Stimulated activated CD8-positive, alpha-beta memory T cell treated with anti-CD3 and anti-CD28 coated beads, Interleukin-12 subunit alpha, Interleukin-12 subunit beta, amount 100 ng/mL, for 24 hours (primary cell): ENCODE measurements at regions not wholly inside any gene's neighbourhood (a gene's known extent, or its start where the extent isn't known, plus 50 kb on each side); places are given as distances from the start of the nearest gene placed in this dataset.
"Not testable (repeated sequence)": the region's sequence is repeated elsewhere in the genome, so short reads cannot be mapped to it uniquely, and the experiment has no call there.

ENCODE experiments used
- DNase-seq: peaks from one replicate; pipeline ENCODE4 v3.0.0-alpha.2; 2020; ENCODE audit errors: extremely low read depth

GRCh38 chr6:119453242-119454200 lies 104.0 kb upstream of the MAN1A1 start:
- DNase-seq, result no peak

GRCh38 chr6:119449331-119450156 lies 100.0 kb upstream of the MAN1A1 start:
- no peak for DNase-seq

DNA sequence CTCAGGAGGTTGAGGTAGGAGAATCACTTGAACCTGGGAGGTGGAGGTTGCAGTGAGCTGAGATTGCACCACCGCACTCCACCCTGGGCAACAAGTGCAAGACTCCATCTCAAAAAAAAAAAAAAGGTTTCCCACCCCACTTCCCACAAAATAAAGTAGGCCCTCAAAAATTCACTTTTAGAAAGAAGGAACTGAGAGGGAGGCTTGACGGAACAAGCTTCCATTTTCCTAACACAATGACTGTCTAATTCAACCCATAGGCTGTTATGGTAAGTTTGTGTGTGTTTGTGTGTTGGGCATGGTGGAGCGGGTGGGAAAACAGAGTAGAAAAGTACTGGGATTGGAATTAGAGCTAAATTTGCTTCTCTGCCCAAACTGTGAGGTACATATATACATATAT lies 98.4 kb upstream of the MAN1A1 start:
- no peak for DNase-seq

DNA sequence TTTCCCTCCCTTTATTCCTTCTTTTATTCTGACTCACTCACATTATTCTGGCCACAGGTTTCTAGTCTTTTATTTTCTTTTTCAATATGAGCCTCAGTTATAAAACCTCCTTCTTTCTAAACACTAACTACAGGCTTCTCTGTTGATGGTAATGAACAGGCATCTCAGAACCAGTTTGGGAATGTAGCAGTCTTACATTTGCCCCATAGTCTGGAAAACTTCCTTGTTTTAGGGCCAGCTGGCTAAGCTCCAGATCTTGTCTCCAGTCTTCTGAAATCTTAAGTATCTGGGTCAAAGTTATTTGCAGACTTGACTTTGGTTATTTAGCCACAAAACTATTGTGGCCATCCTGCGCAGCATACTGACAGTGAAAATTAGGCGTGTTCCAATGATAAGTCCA lies 97.0 kb upstream of the MAN1A1 start:
- DNase-seq, result no peak

DNA sequence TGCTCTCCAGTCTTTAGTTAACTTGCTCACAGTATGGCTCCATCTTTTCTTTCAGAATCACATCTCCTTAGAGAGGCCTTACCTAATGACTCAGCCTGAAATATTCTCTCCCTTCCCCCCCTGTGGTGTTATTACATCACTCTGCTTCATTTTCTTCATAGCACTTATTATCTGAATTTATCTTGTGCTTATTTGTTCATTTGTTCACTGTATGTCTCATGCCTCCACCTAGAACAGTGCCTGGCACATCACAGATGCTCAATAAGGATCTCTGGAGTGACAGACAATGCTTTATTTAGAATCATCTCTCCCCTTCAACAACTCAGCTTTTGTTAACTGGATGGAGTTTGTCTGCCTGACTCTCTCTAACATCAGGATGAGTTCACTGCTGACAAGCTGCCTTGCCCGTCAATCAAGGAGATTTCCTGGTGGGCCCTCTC lies 96.6 kb upstream of the MAN1A1 start:
- no peak for DNase-seq

GRCh38 chr6:119445666-119446065 lies 96.1 kb upstream of the MAN1A1 start:
- no peak for DNase-seq

DNA sequence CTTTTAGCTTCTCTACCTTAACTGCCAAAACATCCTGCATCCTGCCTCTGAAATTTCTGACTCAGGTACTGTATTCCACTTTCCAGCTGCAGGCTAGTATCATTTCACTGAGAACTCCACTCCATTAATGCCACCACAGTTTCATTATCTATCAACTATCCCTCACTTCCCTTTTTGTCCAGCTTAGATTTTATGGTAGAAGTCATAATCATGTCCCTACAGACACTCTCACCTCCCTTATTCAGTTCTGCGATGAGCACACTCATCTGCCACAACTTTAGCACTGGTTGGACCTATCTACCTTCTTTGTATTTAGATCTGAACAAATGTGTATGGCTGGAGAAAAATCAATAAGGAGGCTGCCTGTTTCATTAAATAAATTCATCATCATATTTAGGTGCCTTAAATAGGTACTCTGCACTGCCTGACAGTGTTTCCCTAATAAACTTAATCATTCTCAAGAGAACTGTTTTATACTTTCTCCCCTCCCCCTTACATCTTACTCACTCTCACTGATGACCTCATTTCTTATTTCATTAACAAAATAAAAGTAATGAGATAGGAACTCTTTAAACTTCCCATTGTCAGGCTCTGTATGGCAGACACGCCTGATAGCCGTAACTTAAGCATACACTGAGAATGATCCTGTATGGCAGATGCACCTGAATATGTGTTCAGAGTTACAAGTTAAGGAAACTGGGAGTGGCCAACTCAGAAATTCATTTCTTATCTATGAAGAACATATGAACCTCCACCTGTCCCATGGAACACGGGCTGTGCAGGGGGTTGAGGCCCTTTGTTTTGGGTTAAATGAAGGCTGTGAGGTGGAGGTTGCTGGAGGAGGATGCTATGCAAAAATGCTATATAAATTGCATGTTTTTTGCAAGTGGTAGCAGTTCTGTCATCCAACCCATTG lies 95.3 kb upstream of the MAN1A1 start:
- no peak for DNase-seq

DNA sequence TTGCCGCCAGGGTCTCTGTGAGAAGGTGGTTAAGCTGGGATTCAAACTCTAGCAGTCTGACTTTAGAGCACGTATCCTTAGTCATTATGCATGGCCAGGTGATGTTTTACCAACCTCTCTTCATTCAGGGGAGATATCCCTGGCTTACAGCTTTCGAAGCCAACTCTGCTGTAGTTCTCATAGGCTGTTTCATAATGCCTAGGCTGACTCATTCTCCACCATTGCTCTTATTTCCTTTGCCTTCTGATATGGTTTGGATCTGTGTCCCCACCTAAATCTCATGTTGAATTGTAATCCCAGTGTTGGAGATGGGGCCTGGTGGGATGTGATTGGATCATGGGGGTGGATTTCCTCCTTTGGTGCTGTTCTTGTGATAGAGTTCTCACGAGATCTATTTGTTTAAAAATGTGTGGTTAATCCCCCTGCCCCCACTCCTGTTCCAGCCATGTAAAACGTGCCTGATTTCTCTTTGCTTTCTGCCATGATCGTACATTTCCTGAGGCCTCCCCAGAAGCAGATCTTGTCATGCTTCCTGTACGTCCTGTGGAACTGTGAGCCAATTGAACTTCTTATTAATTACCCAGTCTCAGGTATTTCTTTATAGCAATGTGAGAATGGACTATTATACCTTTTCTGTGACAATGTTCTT lies 94.6 kb upstream of the MAN1A1 start:
- no peak for DNase-seq

DNA sequence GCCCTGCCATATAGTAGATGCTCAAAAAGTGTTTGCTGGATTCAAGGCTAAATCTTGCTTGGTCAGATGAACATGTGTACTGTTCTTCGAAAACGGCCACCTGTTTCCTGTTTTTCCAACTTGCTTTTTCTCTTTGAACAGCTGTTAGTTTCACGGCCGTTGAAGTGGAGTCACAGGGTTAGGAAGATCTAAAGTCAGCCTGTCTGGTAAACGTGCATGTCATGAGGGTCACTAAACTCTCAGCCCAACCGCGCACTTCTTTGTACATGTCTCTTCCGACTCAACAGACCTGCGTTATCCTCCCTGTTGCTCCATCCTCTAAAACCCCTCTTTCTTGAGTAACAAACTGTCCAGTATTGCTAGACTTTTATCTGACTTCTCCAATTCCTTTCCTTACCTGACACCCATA lies 93.2 kb upstream of the MAN1A1 start:
- DNase-seq, result no peak

DNA sequence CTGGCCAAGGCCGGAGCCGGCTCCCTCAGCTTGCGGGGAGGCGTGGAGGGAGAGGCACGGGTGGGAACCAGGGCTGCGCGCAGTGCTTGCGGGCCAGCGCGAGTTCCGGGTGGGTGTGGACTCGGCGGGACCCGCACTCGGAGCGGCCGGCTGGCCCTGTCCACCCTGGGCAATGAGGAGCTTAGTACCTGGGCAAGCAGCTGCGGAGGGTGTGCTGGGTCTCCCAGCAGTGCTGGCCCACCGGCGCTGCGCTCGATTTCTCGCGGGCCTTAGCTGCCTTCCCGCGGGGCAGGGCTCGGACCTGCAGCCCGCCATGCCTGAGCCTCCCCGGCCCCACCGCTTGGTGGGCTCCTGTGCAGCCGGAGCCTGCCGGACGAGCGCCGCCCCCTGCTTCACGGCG lies 91.4 kb upstream of the MAN1A1 start:
- no peak for DNase-seq

DNA sequence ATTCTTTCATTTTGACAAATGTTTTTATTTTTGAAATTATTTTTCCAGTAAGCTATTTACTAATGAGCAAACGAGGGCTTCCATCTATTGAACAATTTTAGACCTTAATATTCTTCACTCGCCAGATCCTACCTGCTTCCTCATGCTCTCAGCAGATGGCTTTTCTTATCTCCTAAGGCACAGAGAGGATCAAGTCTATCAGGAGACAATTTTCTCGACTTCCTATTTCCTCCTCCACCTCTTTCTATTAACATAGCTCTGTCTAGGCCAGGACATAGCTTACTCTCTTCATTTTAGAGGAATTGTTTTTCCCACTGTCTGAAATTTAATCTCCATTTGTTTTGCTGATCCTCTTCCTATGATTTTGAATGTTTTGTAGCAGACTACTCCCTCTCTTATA lies 87.0 kb upstream of the MAN1A1 start:
- DNase-seq, result no peak

DNA sequence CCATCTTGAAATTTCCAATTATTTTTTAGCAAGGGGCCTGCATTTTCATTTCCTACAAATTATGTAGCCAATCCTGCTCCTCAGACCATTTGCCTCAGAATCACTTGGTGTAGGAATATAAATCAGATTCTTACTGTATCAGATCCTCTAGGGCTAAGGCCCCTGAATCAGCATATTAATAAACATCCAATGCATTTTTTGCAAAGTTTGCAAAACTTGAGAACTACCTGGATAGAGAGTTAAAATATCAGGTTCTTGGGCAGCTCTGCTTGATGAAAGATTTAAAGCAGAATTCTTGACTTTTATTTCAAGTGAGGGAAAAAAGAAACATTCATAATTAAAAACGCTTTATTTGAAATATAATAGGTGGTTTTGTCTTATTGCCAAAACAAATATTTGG lies 82.2 kb upstream of the MAN1A1 start:
- DNase-seq, result no peak

GRCh38 chr6:119430805-119431204 lies 81.2 kb upstream of the MAN1A1 start:
- DNase-seq, result no peak

DNA sequence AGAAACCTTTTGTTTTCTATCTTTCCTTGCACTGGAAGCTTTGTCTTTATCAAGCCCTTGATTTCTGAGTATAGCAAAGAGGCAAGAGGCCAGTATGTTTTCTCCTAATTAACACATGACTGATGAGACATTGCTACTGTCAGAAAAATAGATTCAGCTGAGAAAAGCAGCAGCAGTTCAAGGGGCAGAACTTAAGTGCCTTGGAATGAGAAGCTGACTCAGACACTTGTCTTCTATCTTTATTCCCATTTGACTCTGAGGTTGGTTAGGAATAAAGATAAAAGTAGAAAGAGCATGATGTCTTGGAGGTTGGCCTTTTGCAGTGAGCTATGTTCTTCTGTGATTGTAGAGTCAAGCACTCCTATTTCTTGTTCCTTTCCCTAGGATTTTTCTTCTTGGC lies 79.1 kb upstream of the MAN1A1 start:
- DNase-seq, result no peak

DNA sequence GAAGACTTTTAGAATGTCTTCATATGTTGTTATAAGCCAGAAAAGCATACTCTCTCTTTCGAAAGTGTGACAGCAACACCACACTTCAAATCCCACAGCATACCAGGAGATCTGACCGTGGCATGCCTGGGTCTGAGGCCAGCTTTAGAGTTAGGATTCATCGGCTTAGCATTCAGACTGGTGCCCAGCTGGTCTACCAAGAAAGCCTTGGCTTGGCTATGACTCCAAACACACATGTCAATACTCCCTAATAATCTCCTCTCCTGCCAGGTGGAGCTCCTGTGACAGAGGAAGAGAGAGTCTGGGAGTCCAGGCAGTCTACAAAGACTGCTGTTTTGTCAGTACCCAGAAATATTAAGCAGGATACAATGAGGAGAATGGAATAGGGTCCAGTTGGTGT lies 77.1 kb upstream of the MAN1A1 start:
- DNase-seq, result no peak

- DNase-seq, result no peak
These were observed 74.4 kb upstream of the MAN1A1 start for GRCh38 chr6:119423996-119424395.

- DNase-seq, result not testable (repeated sequence)
These were observed 68.5 kb upstream of the MAN1A1 start for GRCh38 chr6:119418084-119418483.

DNA sequence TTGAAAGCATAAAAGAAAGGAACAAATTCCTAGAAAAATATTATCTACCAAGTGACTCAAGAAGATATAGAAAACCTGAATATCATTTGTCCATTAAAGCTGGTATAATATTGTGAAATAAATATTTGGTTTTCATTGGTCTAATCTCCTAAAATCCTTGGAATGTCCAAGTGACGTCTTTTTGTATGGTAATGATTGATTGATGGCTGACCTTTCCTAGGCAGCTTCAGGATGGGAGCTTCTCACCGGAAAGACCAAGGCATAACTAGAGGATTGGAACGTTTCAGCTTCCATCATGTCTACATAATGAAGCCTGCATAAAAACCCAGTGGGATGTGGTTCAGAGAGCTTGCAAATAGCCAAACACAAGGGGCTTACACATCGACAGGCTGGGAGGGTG lies 57.6 kb upstream of the MAN1A1 start:
- no peak for DNase-seq

GRCh38 chr6:119405114-119405513 lies 55.6 kb upstream of the MAN1A1 start:
- not testable (repeated sequence) for DNase-seq
